Esophagus muscularis mucosa (tissue), 3 donors: ENCODE measurements at regions not wholly inside any gene's neighbourhood (a gene's known extent, or its start where the extent isn't known, plus 50 kb on each side); places are given as distances from the start of the nearest gene placed in this dataset.

Experiments used
- POLR2AphosphoS5 ChIP-seq, 2 donors: sonication (generic); formaldehyde crosslinking; IDR thresholded peaks; one replicate each; pipeline ENCODE4 v1.6.1; 2017; ENCODE audit warnings: antibody characterized with exemption in 2 of 2
- TF ChIP-seq, protein P1 (sequence below), 3 experiments: fragments of 200-600 bp in 2 of 3; fragments of 450-650 bp in 1 of 3; sonication (generic) in 2 of 3; IDR thresholded peaks; one replicate each; pipeline ENCODE4 v1.5.1; 2017 to 2019; ENCODE audit warnings: antibody characterized with exemption in 3 of 3, mild to moderate bottlenecking in 2 of 3, moderate library complexity in 1 of 3

DNA sequence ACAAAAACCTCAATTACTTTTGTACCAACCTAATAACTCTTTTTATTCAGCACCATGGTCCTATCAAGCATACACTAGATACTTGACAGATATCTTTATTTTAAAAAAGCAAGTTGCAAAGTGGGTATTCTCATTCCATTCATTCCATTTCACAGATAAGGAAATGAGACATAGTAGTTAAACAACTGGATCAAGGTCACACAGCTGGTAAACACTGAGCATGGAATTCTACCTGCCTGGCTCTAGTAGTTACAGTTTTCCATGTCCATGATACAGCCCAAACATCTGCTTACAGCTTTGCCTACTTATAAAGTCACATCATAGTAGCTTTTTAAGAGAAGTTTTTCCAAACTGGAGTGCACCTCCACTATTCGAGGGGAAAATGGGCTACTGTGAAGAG, 57.1 kb upstream of the SERTM1 start:
- no peak for TF ChIP-seq POLR2AphosphoS5 (IDR thresholded peaks at IDR 0.05)
- TF ChIP-seq, protein P1, sequence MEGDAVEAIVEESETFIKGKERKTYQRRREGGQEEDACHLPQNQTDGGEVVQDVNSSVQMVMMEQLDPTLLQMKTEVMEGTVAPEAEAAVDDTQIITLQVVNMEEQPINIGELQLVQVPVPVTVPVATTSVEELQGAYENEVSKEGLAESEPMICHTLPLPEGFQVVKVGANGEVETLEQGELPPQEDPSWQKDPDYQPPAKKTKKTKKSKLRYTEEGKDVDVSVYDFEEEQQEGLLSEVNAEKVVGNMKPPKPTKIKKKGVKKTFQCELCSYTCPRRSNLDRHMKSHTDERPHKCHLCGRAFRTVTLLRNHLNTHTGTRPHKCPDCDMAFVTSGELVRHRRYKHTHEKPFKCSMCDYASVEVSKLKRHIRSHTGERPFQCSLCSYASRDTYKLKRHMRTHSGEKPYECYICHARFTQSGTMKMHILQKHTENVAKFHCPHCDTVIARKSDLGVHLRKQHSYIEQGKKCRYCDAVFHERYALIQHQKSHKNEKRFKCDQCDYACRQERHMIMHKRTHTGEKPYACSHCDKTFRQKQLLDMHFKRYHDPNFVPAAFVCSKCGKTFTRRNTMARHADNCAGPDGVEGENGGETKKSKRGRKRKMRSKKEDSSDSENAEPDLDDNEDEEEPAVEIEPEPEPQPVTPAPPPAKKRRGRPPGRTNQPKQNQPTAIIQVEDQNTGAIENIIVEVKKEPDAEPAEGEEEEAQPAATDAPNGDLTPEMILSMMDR (IDR thresholded peaks at IDR 0.05) = no peak
